Lung (tissue), 11 donors: ENCODE measurements at regions not wholly inside any gene's neighbourhood (a gene's known extent, or its start where the extent isn't known, plus 50 kb on each side); places are given as distances from the start of the nearest gene placed in this dataset.
"Not testable (repeated sequence)": the region's sequence is repeated elsewhere in the genome, so short reads cannot be mapped to it uniquely, and the experiment has no call there.

ENCODE experiments used
- ATAC-seq: fragments of 200-7000 bp; cut with Tn5 transposase; one replicate; pipeline ENCODE4 v1.9.1; 2020; ENCODE audit warnings: moderate number of reproducible peaks; ENCODE audit not compliant: insufficient read depth, low FRiP score
- DNase-seq, 3 donors: peaks; one replicate each; pipeline ENCODE4 v3.0.0-alpha.2; 2013 to 2017
- H3K27ac ChIP-seq, 2 donors: one replicate each; pipeline ENCODE4 v1.5.1; 2013; ENCODE audit warnings: mild to moderate bottlenecking in 2 of 2, moderate library complexity in 2 of 2, control low read depth in 1 of 2, inconsistent platforms in 1 of 2, low read depth in 1 of 2, low read length in 1 of 2
- H3K27me3 ChIP-seq, 3 donors: one replicate each; pipeline ENCODE4 v1.5.1; 2013; ENCODE audit warnings: low read length in 2 of 3; ENCODE audit not compliant: control insufficient read depth in 3 of 3, insufficient read depth in 3 of 3
- H3K36me3 ChIP-seq, 4 donors: one replicate each; pipeline ENCODE4 v1.5.1; 2013; ENCODE audit warnings: low read length in 4 of 4, mild to moderate bottlenecking in 1 of 4, moderate library complexity in 1 of 4; ENCODE audit not compliant: control insufficient read depth in 4 of 4, insufficient read depth in 4 of 4
- H3K4me1 ChIP-seq, 5 donors: one replicate each; pipeline ENCODE4 v1.5.1; 2013; ENCODE audit warnings: low read length in 5 of 5, mild to moderate bottlenecking in 2 of 5, moderate library complexity in 1 of 5; ENCODE audit not compliant: control insufficient read depth in 5 of 5, insufficient read depth in 5 of 5
- H3K4me3 ChIP-seq: one replicate; pipeline ENCODE4 v1.5.1; 2013; ENCODE audit warnings: mild to moderate bottlenecking, control low read depth, moderate library complexity
- H3K9ac ChIP-seq, 2 donors: one replicate each; pipeline ENCODE4 v1.5.1; 2013; ENCODE audit warnings: low read length in 2 of 2, control low read depth in 1 of 2; ENCODE audit not compliant: insufficient read depth in 1 of 2
- H3K9me3 ChIP-seq, 4 donors: one replicate each; pipeline ENCODE4 v1.5.1; 2013; ENCODE audit warnings: low read length in 3 of 4, mild to moderate bottlenecking in 1 of 4, moderate library complexity in 1 of 4; ENCODE audit not compliant: control insufficient read depth in 4 of 4, insufficient read depth in 3 of 4
- WGBS, 2 donors: extraction: QIAGEN DNeasy Blood & Tissue Kit; methylation state at CpG; one replicate each; pipeline ENCODE4 v1.1.7; 2013; 5-methylcytosine and 5-hydroxymethylcytosine counted together
- TF ChIP-seq, protein P1 (sequence below): IDR thresholded peaks from 2 replicates; pipeline ENCODE4 v1.5.1; 2012; ENCODE audit warnings: mild to moderate bottlenecking; ENCODE audit errors: control extremely low read depth, extremely low read depth
- donor health status: control.
- donor health status: control.
- donor health status: Bipolar disorder and iron deficiency.
- donor health status: healthy.
- donor health status: DM: yes; HTN: yes; CAD: no.

DNA sequence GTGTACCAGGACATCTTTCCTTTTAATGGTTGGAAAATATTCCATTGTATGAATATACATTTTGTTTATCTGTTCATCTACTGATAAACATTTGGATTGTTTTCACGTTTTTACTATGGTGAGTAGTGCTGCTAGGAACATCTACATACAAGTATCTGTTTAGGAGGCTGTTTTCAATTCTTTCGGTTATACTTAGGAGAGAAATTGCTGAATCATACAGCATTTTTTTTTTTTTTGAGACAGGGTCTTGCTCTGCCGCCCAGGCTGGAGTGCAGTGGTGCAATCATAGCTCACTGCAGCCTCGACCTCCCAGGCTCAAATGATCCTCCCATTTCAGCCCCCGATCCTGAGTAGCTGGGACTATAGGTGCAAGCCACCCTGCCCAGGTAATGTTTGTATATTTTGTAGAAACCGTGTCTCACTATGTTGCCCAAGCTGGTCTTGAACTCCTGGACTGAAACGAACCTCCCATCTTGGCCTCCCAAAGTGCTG lies 122.9 kb downstream of the CRLF3 start:
- 46 to 58% methylated on average over 7 of the region's 7 CpGs for WGBS, 2 donors

DNA sequence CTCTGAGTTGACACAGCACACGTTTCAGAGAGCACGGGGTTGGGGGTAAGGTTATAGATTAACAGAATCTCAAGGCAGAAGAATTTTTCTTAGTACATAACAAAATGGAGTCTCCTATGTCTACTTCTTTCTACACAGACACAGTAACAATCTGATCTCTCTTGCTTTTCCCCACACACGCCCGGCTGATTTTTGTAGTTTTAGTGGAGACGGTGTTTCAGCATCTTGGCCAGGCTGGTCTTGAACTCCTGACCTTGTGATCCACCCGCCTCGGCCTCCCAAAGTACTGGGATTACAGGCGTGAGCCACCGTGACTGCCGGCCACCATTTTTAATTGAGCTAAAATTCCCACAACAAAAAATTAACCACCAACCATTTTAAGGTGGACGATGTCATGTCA lies 123.7 kb downstream of the CRLF3 start:
- not testable (repeated sequence) for DNase-seq, H3K27me3 ChIP-seq, H3K9ac ChIP-seq, H3K36me3 ChIP-seq, H3K27ac ChIP-seq, H3K4me1 ChIP-seq, H3K4me3 ChIP-seq, H3K9me3 ChIP-seq, ATAC-seq
- 63 to 76% methylated on average over 9 of the region's 11 CpGs for WGBS, 2 donors

More for the DNA sequence above, 122.9 kb downstream of the CRLF3 start:
- no peaks in the 10 kb centered on the region for H3K9me3 ChIP-seq
- TF ChIP-seq, protein P1, sequence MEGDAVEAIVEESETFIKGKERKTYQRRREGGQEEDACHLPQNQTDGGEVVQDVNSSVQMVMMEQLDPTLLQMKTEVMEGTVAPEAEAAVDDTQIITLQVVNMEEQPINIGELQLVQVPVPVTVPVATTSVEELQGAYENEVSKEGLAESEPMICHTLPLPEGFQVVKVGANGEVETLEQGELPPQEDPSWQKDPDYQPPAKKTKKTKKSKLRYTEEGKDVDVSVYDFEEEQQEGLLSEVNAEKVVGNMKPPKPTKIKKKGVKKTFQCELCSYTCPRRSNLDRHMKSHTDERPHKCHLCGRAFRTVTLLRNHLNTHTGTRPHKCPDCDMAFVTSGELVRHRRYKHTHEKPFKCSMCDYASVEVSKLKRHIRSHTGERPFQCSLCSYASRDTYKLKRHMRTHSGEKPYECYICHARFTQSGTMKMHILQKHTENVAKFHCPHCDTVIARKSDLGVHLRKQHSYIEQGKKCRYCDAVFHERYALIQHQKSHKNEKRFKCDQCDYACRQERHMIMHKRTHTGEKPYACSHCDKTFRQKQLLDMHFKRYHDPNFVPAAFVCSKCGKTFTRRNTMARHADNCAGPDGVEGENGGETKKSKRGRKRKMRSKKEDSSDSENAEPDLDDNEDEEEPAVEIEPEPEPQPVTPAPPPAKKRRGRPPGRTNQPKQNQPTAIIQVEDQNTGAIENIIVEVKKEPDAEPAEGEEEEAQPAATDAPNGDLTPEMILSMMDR = no peak
- no peak overlapping the region for H3K9ac ChIP-seq
- DNase-seq (no peak), ATAC-seq (no peak)
- H3K27me3 ChIP-seq = peaks cover 0 to 4% (median 3%) of the 10 kb centered on the region in 3 donors
- H3K36me3 ChIP-seq = no peaks in the 10 kb centered on the region
- H3K4me3 ChIP-seq = no peak overlapping the region
- H3K4me1 ChIP-seq = peaks cover 0 to 8% (median 1%) of the 10 kb centered on the region in 5 donors
- no peak overlapping the region for H3K27ac ChIP-seq

DNA sequence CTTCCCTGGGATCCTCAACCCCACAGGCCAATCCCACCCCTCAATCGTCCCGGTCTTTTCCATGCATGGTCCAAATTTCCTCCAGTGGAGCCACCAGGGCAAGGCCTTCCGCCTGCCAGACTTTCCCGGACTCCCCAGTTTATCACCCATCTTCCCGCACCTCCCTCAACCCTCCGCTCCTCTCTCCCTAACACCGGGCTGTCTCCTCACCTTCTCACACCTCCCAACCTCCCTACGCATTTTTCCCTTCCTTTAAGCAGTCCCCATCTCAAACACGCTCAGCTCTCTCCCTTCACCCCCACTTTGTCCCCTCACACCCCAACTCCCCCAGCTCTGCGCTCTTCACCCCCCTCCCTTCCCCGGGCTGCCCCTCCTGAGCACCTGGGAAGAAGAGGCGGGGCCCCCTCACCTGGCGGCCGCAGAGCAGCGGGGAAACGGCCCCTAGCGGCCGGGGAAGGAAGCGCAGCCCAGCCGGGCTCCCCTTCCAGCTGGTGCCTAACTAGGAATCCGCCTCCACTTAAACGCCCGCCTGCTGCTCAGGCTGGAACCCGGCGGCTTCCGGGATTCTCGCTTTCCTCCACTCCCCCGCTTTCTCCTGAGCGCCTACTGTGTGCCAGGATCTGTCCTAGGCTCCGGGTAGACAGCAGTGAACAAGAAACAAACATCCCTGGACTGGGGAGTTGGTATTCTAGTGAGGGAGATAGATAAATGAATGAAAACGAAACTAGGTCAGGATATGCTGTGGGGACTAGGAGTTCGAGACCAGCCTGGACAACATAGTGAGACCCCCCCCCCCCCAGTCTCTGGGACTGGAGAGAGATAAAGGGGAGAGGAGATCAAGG lies 126.7 kb downstream of the CRLF3 start:
- TF ChIP-seq, protein P1 = peak; percentile 79
- 7 to 8% methylated on average over 31 to 32 of the region's 32 CpGs for whole genome bisulfite sequencing, 2 donors
- H3K36me3 ChIP-seq, H3K27ac ChIP-seq, H3K9ac ChIP-seq, H3K9me3 ChIP-seq, H3K4me1 ChIP-seq, H3K27me3 ChIP-seq, H3K4me3 ChIP-seq: not testable (repeated sequence)
- ATAC-seq (peak; percentile 91), DNase-seq (peak; percentile 53 to 80 (median 75))

DNA sequence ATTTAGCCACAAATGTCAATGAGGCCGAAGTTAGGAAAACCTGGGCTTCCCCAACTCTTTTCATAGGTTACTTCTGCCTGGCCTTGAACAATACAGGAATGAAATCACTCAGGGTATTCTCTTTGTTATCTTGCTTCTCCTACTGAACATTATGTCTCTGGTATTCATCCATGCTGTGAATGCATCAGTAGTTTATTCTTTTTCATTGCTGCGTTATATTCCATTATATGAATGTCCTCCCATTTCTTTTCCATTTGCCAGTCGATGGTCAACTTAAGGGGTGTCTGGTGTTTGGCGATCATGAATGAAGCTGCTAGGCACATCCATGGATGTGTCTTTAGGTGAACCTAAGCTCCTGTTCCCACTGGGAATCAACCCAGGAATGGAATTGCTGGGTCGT lies 128.3 kb downstream of the CRLF3 start:
- 96 to 97% methylated on average over 5 of the region's 5 CpGs for WGBS, 2 donors
- DNase-seq = no peak
- TF ChIP-seq, protein P1 = no peak
- no peak overlapping the region for H3K9ac ChIP-seq
- H3K27ac ChIP-seq = no peak overlapping the region
- H3K27me3 ChIP-seq = peaks cover 0 to 4% (median 2%) of the 10 kb centered on the region in 3 donors
- H3K4me3 ChIP-seq = no peak overlapping the region
- H3K4me1 ChIP-seq = no peaks in the 10 kb centered on the region
- H3K9me3 ChIP-seq = no peaks in the 10 kb centered on the region
- ATAC-seq = no peak
- H3K36me3 ChIP-seq = no peaks in the 10 kb centered on the region

DNA sequence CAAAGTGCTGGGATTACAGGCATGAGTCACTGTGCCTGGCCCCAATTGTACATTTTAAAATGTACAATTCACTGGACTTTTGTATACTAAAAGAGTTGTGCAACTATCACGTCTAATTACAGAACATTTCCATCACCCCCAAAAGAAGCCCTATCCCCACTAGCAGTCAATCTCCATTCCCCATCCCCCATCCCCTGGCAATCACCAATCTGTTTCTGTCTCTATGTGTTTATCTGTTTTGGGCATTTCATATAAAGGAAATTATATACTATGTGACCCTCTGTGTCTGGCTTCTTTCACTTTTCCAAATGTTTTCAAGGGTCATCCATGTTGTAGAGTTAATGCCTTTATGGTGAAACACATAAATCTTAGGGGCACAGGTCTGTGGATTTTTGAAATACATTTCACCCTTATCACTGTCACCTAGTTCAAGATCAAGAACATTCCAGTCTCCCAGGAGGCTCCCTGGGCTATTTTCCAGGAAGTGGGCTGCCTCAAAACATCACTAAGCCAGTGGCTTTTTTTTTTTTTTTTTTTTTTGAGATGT lies 129.2 kb downstream of the CRLF3 start:
- H3K27ac ChIP-seq, H3K36me3 ChIP-seq, H3K27me3 ChIP-seq, H3K9ac ChIP-seq, H3K4me1 ChIP-seq, ATAC-seq, H3K4me3 ChIP-seq, H3K9me3 ChIP-seq: not testable (repeated sequence)
- peak in 1 of 3 donors; percentile 40 for DNase-seq
- 13 to 20% methylated on average over 1 of the region's 1 CpG for WGBS, 2 donors

GRCh38 chr17:30693772-30694171 lies 130.7 kb downstream of the CRLF3 start:
- not testable (repeated sequence) for H3K4me3 ChIP-seq, H3K4me1 ChIP-seq, H3K27ac ChIP-seq, H3K9ac ChIP-seq, H3K9me3 ChIP-seq, ATAC-seq, H3K27me3 ChIP-seq, DNase-seq, H3K36me3 ChIP-seq
- 0 to 5% methylated on average over 18 to 19 of the region's 20 CpGs for WGBS, 2 donors
